Astrocyte (in vitro differentiated cells and primary cell): ENCODE measurements at regions not wholly inside any gene's neighbourhood (a gene's known extent, or its start where the extent isn't known, plus 50 kb on each side); places are given as distances from the start of the nearest gene placed in this dataset.

Experiments used
- DNase-seq: peaks from one replicate; pipeline ENCODE4 v3.0.0-alpha.2; 2010; ENCODE audit warnings: low read depth
- FAIRE-seq: peaks from 2 replicates; lab custom pipeline; 2011; peaks lifted over from hg19 to GRCh38; lab: Jason Lieb, UNC
- H2AFZ ChIP-seq: 2 replicates; pipeline ENCODE4 v1.6.0; 2012; ENCODE audit warnings: low read depth, low read length, inconsistent platforms
- H3K27ac ChIP-seq: 2 replicates; pipeline ENCODE4 v1.5.1; 2011; ENCODE audit warnings: low read depth, low read length, inconsistent platforms
- H3K27me3 ChIP-seq: 2 replicates; pipeline ENCODE4 v1.6.0; 2011; ENCODE audit warnings: low read length, inconsistent platforms; ENCODE audit not compliant: insufficient read depth
- H3K36me3 ChIP-seq: 2 replicates; pipeline ENCODE4 v1.5.1; 2011; ENCODE audit warnings: low read length, inconsistent platforms; ENCODE audit not compliant: insufficient read depth
- H3K4me1 ChIP-seq: 2 replicates; pipeline ENCODE4 v1.5.1; 2011; ENCODE audit warnings: low read length, inconsistent platforms; ENCODE audit not compliant: insufficient read depth
- H3K4me2 ChIP-seq: 2 replicates; pipeline ENCODE4 v1.6.0; 2012; ENCODE audit warnings: low read length, inconsistent platforms
- H3K4me3 ChIP-seq: 2 replicates; pipeline ENCODE4 v1.5.1; 2011; ENCODE audit warnings: low read depth, mild to moderate bottlenecking, low read length, inconsistent platforms; ENCODE audit not compliant: insufficient read depth
- H3K79me2 ChIP-seq: 2 replicates; pipeline ENCODE4 v1.6.0; 2012; ENCODE audit warnings: mild to moderate bottlenecking, low read length, inconsistent platforms; ENCODE audit not compliant: insufficient read depth
- H3K9ac ChIP-seq: 2 replicates; pipeline ENCODE4 v1.6.0; 2012; ENCODE audit warnings: mild to moderate bottlenecking, low read length, inconsistent platforms
- H3K9me3 ChIP-seq: 2 replicates; pipeline ENCODE4 v1.5.1; 2012; ENCODE audit warnings: low read depth, mild to moderate bottlenecking, low read length, inconsistent platforms; ENCODE audit not compliant: insufficient read depth
- H4K20me1 ChIP-seq: 2 replicates; pipeline ENCODE4 v1.6.0; 2012; ENCODE audit warnings: low read length, inconsistent platforms; ENCODE audit not compliant: insufficient read depth
- H3K27ac Mint-ChIP-seq: one replicate; pipeline ENCODE4 v1.8.0; 2021; ENCODE audit warnings: mild to moderate bottlenecking, mixed read lengths; ENCODE audit not compliant: unreplicated experiment
- H3K27me3 Mint-ChIP-seq: one replicate; pipeline ENCODE4 v1.8.0; 2021; ENCODE audit warnings: low read depth, mixed read lengths; ENCODE audit not compliant: unreplicated experiment
- H3K36me3 Mint-ChIP-seq: one replicate; pipeline ENCODE4 v1.8.0; 2021; ENCODE audit warnings: low read depth, mixed read lengths; ENCODE audit not compliant: unreplicated experiment
- H3K4me1 Mint-ChIP-seq: one replicate; pipeline ENCODE4 v1.8.0; 2021; ENCODE audit warnings: low read depth, mixed read lengths; ENCODE audit not compliant: unreplicated experiment
- H3K4me3 Mint-ChIP-seq: one replicate; pipeline ENCODE4 v1.8.0; 2021; ENCODE audit warnings: mild to moderate bottlenecking, moderate library complexity, mixed read lengths; ENCODE audit not compliant: unreplicated experiment
- H3K9me3 Mint-ChIP-seq: one replicate; pipeline ENCODE4 v1.8.0; 2021; ENCODE audit warnings: mild to moderate bottlenecking, mixed read lengths; ENCODE audit not compliant: unreplicated experiment
- EZH2 ChIP-seq: IDR thresholded peaks from 2 replicates; pipeline ENCODE4 v1.6.1; 2012; ENCODE audit warnings: mild to moderate bottlenecking, low read length, inconsistent platforms; ENCODE audit not compliant: insufficient read depth
- TF ChIP-seq, protein P1 (sequence below): IDR thresholded peaks from 2 replicates; pipeline ENCODE4 v1.5.1; 2011; ENCODE audit warnings: low read depth, mild to moderate bottlenecking, inconsistent platforms, low read length, moderate library complexity; ENCODE audit not compliant: insufficient read depth

DNA sequence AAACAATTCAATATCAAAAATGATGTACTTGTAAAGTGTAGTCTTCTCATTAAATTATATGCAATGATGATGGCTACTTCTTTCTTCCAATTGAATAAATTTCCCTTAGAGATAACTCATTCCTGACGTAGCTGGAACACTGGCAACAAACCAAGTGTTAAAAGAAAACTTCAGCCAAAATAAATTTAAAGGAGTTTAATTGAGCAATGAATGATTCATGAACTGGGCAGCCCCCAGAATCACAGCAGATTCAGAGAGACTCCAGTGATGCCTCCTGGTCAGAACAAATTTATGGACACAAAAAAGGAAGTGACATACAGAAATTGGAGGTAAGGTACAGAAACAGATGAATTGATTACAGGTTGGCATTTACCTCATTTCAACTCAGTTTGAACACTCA lies 276.5 kb downstream of the DSC3 start:
- H3K4me2 ChIP-seq, result no peak overlapping the region
- H3K79me2 ChIP-seq, result no peaks in the 10 kb centered on the region
- no peak for FAIRE-seq
- H3K36me3 ChIP-seq, result no peaks in the 10 kb centered on the region
- TF ChIP-seq EZH2, result no peak
- TF ChIP-seq, protein P1, sequence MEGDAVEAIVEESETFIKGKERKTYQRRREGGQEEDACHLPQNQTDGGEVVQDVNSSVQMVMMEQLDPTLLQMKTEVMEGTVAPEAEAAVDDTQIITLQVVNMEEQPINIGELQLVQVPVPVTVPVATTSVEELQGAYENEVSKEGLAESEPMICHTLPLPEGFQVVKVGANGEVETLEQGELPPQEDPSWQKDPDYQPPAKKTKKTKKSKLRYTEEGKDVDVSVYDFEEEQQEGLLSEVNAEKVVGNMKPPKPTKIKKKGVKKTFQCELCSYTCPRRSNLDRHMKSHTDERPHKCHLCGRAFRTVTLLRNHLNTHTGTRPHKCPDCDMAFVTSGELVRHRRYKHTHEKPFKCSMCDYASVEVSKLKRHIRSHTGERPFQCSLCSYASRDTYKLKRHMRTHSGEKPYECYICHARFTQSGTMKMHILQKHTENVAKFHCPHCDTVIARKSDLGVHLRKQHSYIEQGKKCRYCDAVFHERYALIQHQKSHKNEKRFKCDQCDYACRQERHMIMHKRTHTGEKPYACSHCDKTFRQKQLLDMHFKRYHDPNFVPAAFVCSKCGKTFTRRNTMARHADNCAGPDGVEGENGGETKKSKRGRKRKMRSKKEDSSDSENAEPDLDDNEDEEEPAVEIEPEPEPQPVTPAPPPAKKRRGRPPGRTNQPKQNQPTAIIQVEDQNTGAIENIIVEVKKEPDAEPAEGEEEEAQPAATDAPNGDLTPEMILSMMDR, result no peak
- Mint-ChIP-seq H3K4me3 (no peak overlapping the region), H3K36me3 (no peaks in the 10 kb centered on the region), H3K9me3 (peaks cover 8% of the 10 kb centered on the region), H3K27ac (no peak overlapping the region), H3K27me3 (no peaks in the 10 kb centered on the region), H3K4me1 (peaks cover 8% of the 10 kb centered on the region)
- no peaks in the 10 kb centered on the region for H3K4me1 ChIP-seq
- H4K20me1 ChIP-seq, result no peaks in the 10 kb centered on the region
- H3K4me3 ChIP-seq, result no peak overlapping the region
- no peak overlapping the region for H3K9ac ChIP-seq
- H3K27me3 ChIP-seq, result no peaks in the 10 kb centered on the region
- peaks cover 2% of the 10 kb centered on the region for H3K9me3 ChIP-seq
- H2AFZ ChIP-seq, result no peak overlapping the region
- no peak for DNase-seq
- H3K27ac ChIP-seq, result no peak overlapping the region

DNA sequence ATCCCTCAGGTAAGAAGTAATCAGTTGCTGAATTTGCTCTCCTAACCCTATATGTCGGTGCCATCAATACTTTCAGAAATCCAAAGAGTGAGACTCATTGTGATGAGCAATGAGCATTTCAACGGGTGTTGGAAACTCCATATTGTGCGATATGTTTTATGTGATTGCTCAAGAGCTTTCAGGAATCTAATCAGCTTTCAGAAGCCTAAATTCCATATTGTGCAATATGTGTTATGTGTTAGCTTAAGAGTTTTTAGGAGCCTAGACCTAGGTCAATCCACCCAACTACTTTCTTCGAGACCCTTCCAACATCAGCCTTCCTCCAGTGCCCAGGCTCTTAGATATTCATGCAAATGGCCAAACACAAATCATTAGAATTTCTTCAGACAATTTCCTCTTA lies 277.3 kb downstream of the DSC3 start:
- Mint-ChIP-seq H3K4me1 (peaks cover 8% of the 10 kb centered on the region), H3K36me3 (no peaks in the 10 kb centered on the region), H3K27me3 (no peaks in the 10 kb centered on the region), H3K4me3 (no peak overlapping the region), H3K27ac (no peak overlapping the region), H3K9me3 (peaks cover 4% of the 10 kb centered on the region)
- H3K79me2 ChIP-seq, result no peaks in the 10 kb centered on the region
- no peaks in the 10 kb centered on the region for H3K36me3 ChIP-seq
- DNase-seq, result no peak
- no peak overlapping the region for H3K4me2 ChIP-seq
- H3K9ac ChIP-seq, result no peak overlapping the region
- H3K4me3 ChIP-seq, result no peak overlapping the region
- H3K4me1 ChIP-seq, result no peaks in the 10 kb centered on the region
- no peaks in the 10 kb centered on the region for H4K20me1 ChIP-seq
- no peak for TF ChIP-seq EZH2
- TF ChIP-seq, protein P1, result no peak
- no peak overlapping the region for H3K27ac ChIP-seq
- H2AFZ ChIP-seq, result no peak overlapping the region
- FAIRE-seq, result no peak
- H3K9me3 ChIP-seq, result peaks cover 2% of the 10 kb centered on the region
- no peaks in the 10 kb centered on the region for H3K27me3 ChIP-seq

DNA sequence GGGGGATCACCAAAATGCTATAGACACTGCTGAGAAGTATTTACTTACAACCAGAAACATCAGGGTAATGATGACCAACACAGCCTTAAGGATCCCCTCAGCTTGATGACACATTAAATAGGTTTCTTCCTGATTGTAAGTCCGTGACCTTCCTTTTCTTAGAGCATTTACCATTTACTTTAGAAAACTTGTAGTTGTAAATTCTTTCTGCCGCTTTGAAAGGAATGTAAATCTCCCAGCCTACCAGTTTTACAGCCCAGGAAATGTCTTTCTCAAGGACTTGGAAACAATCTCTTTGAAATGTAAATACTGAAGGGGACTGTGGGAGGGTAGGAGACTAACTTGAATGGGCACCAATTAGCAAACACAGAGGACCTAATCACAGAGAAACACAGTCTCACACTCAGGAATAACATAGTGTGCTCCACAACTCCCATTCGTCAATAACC lies 278.6 kb downstream of the DSC3 start:
- Histone ChIP-seq H3K27me3 (no peaks in the 10 kb centered on the region), H3K9ac (no peak overlapping the region), H2AFZ (no peak overlapping the region), H3K4me1 (no peaks in the 10 kb centered on the region), H3K36me3 (no peaks in the 10 kb centered on the region), H3K79me2 (no peaks in the 10 kb centered on the region), H3K4me3 (no peak overlapping the region), H3K4me2 (no peak overlapping the region), H3K9me3 (peaks cover 2% of the 10 kb centered on the region), H3K27ac (no peak overlapping the region), H4K20me1 (no peaks in the 10 kb centered on the region)
- Mint-ChIP-seq H3K4me1 (peaks cover 8% of the 10 kb centered on the region), H3K27me3 (no peaks in the 10 kb centered on the region), H3K36me3 (no peaks in the 10 kb centered on the region), H3K27ac (no peak overlapping the region), H3K9me3 (no peaks in the 10 kb centered on the region), H3K4me3 (no peak overlapping the region)
- DNase-seq, result no peak
- TF ChIP-seq EZH2, result no peak
- TF ChIP-seq, protein P1, result no peak
- FAIRE-seq, result no peak
